PC-9 (cell line): ENCODE measurements at regions not wholly inside any gene's neighbourhood (a gene's known extent, or its start where the extent isn't known, plus 50 kb on each side); places are given as distances from the start of the nearest gene placed in this dataset.

ENCODE experiments used
- BruUV-seq: library from RNA; stranded (reverse); fragments of 400-500 nt; replicated peaks from 2 replicates; lab custom pipeline; 2021; lab: Mats Ljungman, UMichigan
- CTCF ChIA-PET: fragments of 300-600 bp; sonication (Branson Sonifier 250); formaldehyde crosslinking; loops from one replicate; lab custom pipeline; 2022; ENCODE audit warnings: antibody characterized with exemption; lab: Charles Lee
- POLR2A ChIA-PET: fragments of 300-600 bp; sonication (Branson Sonifier 250); formaldehyde crosslinking; loops from one replicate; lab custom pipeline; 2022; ENCODE audit warnings: antibody characterized with exemption; ENCODE audit not compliant: unreplicated experiment; lab: Charles Lee
- DNase-seq, 2 experiments: peaks; one replicate each; pipeline versions ENCODE4 v3.0.0 to v3.0.0-alpha.2; 2015 to 2022; ENCODE audit warnings: mixed read lengths in 1 of 2
- H2AFZ ChIP-seq: fragments of 200-600 bp; sonication (generic); 2 replicates; pipeline ENCODE4 v1.8.1; 2017; ENCODE audit warnings: antibody characterized with exemption
- H3F3A ChIP-seq: fragments of 200-600 bp; sonication (generic); 2 replicates; pipeline ENCODE4 v1.8.1; 2017; ENCODE audit warnings: antibody characterized with exemption, mild to moderate bottlenecking, low read depth; ENCODE audit not compliant: insufficient read depth
- H3K27ac ChIP-seq: fragments of 200-600 bp; sonication (generic); 2 replicates; pipeline ENCODE4 v1.6.1; 2016; ENCODE audit warnings: mixed run types
- H3K27me3 ChIP-seq: fragments of 200-600 bp; sonication (generic); 2 replicates; pipeline ENCODE4 v1.6.1; 2016; ENCODE audit warnings: low read depth, mixed run types; ENCODE audit not compliant: insufficient read depth
- H3K36me3 ChIP-seq: fragments of 200-600 bp; sonication (generic); 2 replicates; pipeline ENCODE4 v1.6.1; 2016; ENCODE audit warnings: low read depth, mixed run types
- H3K4me1 ChIP-seq: fragments of 200-600 bp; sonication (generic); replicated peaks from 2 replicates; pipeline ENCODE4 v1.6.1; 2016; ENCODE audit warnings: mixed run types; ENCODE audit not compliant: insufficient read depth
- H3K4me2 ChIP-seq: fragments of 200-600 bp; sonication (generic); 2 replicates; pipeline ENCODE4 v1.6.1; 2017; ENCODE audit warnings: mixed run types
- H3K4me3 ChIP-seq: fragments of 200-600 bp; sonication (generic); 2 replicates; pipeline ENCODE4 v1.6.1; 2016; ENCODE audit warnings: mixed run types
- H3K79me2 ChIP-seq: fragments of 200-600 bp; sonication (generic); 2 replicates; pipeline ENCODE4 v1.6.1; 2017; ENCODE audit warnings: low read depth, mixed run types
- H3K9me2 ChIP-seq: fragments of 200-600 bp; sonication (generic); 2 replicates; pipeline ENCODE4 v1.8.1; 2017; ENCODE audit warnings: mild to moderate bottlenecking; ENCODE audit not compliant: insufficient read depth
- H3K9me3 ChIP-seq: fragments of 200-600 bp; sonication (generic); 2 replicates; pipeline ENCODE4 v1.8.1; 2016; ENCODE audit warnings: low read depth; ENCODE audit not compliant: insufficient read depth
- H4K20me1 ChIP-seq: fragments of 200-600 bp; sonication (generic); 2 replicates; pipeline ENCODE4 v1.8.1; 2017; ENCODE audit not compliant: insufficient read depth
- EZH2 ChIP-seq: fragments of 200-600 bp; sonication (generic); IDR thresholded peaks from 2 replicates; pipeline ENCODE4 v1.8.0; 2017; ENCODE audit warnings: antibody characterized with exemption, low read depth
- intact Hi-C: fragments of 100-400 bp; cut with micrococcal nuclease; formaldehyde crosslinking; loops from one replicate; pipeline ENCODE4 v1.10.0; 2022; ENCODE audit not compliant: unreplicated experiment
- TF ChIP-seq, protein P1 (sequence below): fragments of 200-600 bp; sonication (generic); conservative IDR thresholded peaks from 2 replicates; pipeline ENCODE4 v1.6.1; 2017; ENCODE audit warnings: mixed run types, antibody characterized with exemption, mild to moderate bottlenecking, moderate library complexity

DNA sequence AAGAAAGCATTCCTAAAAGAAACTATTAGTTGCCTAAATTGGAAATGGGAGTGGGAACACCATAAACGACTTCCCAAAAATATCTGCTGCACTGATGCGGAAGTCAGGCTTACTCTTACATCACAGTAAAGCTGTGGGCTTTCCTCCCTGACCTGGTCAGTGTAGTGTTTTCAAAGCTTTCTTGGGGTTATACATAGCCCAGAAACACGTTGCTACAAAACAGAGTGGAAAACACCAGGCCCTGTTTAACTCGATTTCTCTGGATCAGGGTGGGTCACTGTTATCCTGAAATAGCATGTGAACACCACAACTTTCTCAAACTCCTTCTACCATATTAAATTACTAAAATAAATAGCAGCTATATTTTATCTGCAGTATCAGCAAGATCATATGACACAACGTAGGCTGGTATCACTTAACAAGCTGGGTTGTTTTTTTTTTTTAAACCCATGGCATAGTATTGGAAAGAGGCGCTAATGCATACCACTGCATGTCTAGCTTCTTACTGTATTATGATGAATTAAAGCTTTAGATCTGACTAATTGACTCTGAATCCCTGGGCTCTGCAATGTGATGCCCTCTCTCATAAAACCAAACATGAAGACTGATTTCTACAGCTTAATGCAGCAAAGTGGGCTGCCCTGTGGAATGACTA, 184.6 kb downstream of the TGFB2 start:
- Histone ChIP-seq H3K9me3 (0 out of 2 replicates have a peak, but pooled peaks cover 4% of the 10 kb centered on the region), H3K27ac (no peak overlapping the region), H3K4me1 (0 out of 2 replicates have a peak, but pooled peaks cover 7% of the 10 kb centered on the region), H3K36me3 (no peaks in the 10 kb centered on the region), H3K27me3 (no peaks in the 10 kb centered on the region), H3K9me2 (no peaks in the 10 kb centered on the region), H3K4me2 (no peak overlapping the region), H3K79me2 (no peaks in the 10 kb centered on the region), H3K4me3 (no peak overlapping the region), H3F3A (no peaks in the 10 kb centered on the region), H2AFZ (no peak overlapping the region), H4K20me1 (no peaks in the 10 kb centered on the region)
- intact Hi-C loops, result no loop called here
- DNase-seq, result peak in 1 of 2 experiments; percentile 54
- ChIA-PET POLR2A (interaction anchor here (0.6 to 0.8 kb wide), 5 partner anchors 146 to 537 kb away, joined by 3 to 9 read pairs (median 4); partner anchors contain the start of gene TGFB2), CTCF (interaction anchor here (0.5 kb wide), 1 partner anchor 23 kb away, joined by 9 read pairs; no protein-coding TSS in a partner anchor)
- no peak for TF ChIP-seq EZH2
- TF ChIP-seq, protein P1, sequence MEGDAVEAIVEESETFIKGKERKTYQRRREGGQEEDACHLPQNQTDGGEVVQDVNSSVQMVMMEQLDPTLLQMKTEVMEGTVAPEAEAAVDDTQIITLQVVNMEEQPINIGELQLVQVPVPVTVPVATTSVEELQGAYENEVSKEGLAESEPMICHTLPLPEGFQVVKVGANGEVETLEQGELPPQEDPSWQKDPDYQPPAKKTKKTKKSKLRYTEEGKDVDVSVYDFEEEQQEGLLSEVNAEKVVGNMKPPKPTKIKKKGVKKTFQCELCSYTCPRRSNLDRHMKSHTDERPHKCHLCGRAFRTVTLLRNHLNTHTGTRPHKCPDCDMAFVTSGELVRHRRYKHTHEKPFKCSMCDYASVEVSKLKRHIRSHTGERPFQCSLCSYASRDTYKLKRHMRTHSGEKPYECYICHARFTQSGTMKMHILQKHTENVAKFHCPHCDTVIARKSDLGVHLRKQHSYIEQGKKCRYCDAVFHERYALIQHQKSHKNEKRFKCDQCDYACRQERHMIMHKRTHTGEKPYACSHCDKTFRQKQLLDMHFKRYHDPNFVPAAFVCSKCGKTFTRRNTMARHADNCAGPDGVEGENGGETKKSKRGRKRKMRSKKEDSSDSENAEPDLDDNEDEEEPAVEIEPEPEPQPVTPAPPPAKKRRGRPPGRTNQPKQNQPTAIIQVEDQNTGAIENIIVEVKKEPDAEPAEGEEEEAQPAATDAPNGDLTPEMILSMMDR, result no peak
- BruUV-seq, result no TSS peak

DNA sequence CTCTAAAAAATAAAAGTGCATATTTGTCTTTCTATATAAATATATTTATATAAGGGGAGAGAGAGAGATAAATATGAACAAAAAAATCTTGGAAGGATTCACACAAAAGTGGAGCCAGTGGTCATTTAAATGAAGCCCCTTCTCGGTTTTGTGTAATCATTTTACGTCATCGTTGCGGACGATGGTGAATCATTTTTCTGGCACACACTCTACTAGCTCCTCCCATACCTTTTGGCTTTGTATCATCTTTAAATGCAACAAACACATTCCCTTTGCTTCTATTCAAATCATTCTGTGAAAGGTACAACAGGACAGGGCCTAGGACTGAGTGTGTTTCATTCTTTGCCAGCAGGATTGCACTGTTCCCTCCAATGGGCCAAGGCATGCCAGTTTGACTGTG, 186.8 kb downstream of the TGFB2 start:
- TF ChIP-seq, protein P1, result no peak
- no peak for TF ChIP-seq EZH2
- no peaks in the 10 kb centered on the region for H3K27me3 ChIP-seq
- peaks cover 10% of the 10 kb centered on the region for H3K4me1 ChIP-seq
- H2AFZ ChIP-seq, result no peak overlapping the region
- H3F3A ChIP-seq, result no peaks in the 10 kb centered on the region
- no peaks in the 10 kb centered on the region for H3K79me2 ChIP-seq
- no peaks in the 10 kb centered on the region for H4K20me1 ChIP-seq
- no peak overlapping the region for H3K4me3 ChIP-seq
- CTCF ChIA-PET, result no interaction called here
- POLR2A ChIA-PET, result no interaction called here
- no peak overlapping the region for H3K4me2 ChIP-seq
- no TSS peak for BruUV-seq
- intact Hi-C loops, result no loop called here
- no peak overlapping the region for H3K27ac ChIP-seq
- DNase-seq, result no peak
- H3K36me3 ChIP-seq, result no peaks in the 10 kb centered on the region
- 0 out of 2 replicates have a peak, but pooled peaks cover 4% of the 10 kb centered on the region for H3K9me3 ChIP-seq
- no peaks in the 10 kb centered on the region for H3K9me2 ChIP-seq

DNA sequence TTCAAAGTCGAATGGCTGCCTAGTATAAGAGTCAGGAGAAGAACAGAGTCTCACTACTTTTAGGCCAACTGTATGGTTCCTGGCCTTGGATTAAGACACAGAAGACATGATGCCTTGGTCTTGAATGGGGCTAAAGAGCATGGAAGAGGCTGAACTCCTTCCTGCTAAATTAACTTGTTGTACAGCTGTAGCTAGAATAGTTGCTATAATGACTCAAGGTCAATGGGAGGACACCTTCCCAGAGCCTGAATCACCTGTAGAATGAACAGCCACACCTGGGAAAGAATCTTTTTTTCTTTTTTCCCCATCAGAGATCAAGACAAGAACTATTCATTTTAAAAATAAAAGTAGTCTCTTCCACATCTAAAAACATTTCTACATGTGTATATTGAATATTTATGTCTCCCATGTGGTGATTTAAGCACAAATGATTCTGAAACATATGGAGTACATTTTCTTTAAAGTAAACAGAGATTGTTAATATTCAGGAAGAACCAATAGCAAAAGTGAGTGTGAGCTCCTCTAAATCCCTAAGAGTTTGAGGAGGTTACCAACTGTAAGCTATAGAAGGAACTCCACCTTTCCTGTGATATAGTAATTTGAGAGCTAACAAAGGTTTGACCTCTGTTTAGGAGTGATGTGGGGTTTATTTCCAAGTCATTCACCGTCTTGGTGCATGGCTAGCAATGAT, 191.3 kb downstream of the TGFB2 start:
- 0 out of 2 replicates have a peak, but pooled peaks cover 9% of the 10 kb centered on the region for H3F3A ChIP-seq
- H2AFZ ChIP-seq, result no peak overlapping the region; the same call in 1 of the 2 replicates
- H3K4me3 ChIP-seq, result no peak overlapping the region
- H4K20me1 ChIP-seq, result no peaks in the 10 kb centered on the region
- CTCF ChIA-PET, result no interaction called here
- H3K79me2 ChIP-seq, result no peaks in the 10 kb centered on the region
- POLR2A ChIA-PET, result no interaction called here
- no peaks in the 10 kb centered on the region for H3K27me3 ChIP-seq
- H3K27ac ChIP-seq, result peak overlapping the region; percentile 67
- peak in 1 of 2 experiments; percentile 60 for DNase-seq
- no peaks in the 10 kb centered on the region for H3K9me2 ChIP-seq
- no peaks in the 10 kb centered on the region for H3K36me3 ChIP-seq
- intact Hi-C loops, result loop anchor here (5.0 kb wide), 1 partner anchor 51 kb away; no protein-coding TSS in a partner anchor
- H3K4me2 ChIP-seq, result 0 out of 2 replicates have a peak overlapping the region, but pooled peaks have one; percentile 3
- no TSS peak for BruUV-seq
- H3K4me1 ChIP-seq, result peaks cover 24% of the 10 kb centered on the region
- TF ChIP-seq, protein P1, result no peak
- no peak for TF ChIP-seq EZH2
- no peaks in the 10 kb centered on the region for H3K9me3 ChIP-seq
